GM23338 (cell line): ENCODE measurements at regions not wholly inside any gene's neighbourhood (a gene's known extent, or its start where the extent isn't known, plus 50 kb on each side); places are given as distances from the start of the nearest gene placed in this dataset.

Experiments
- ATAC-seq: fragments of 200-7000 bp; cut with Tn5 transposase; 3 replicates; pipeline ENCODE4 v1.9.1; 2020
- DNase-seq: peaks from one replicate; pipeline ENCODE4 v3.0.0-alpha.2; 2015; ENCODE audit warnings: low spot score
- H2AFZ ChIP-seq: fragments of 200-600 bp; sonication (generic); 2 replicates; pipeline ENCODE4 v1.8.0; 2016; ENCODE audit warnings: antibody characterized with exemption, mild to moderate bottlenecking, moderate library complexity
- H3F3A ChIP-seq: fragments of 200-600 bp; sonication (generic); replicated peaks from 2 replicates; pipeline ENCODE4 v1.8.0; 2017; ENCODE audit warnings: antibody characterized with exemption, mixed run types, low read depth
- H3K27ac ChIP-seq: fragments of 200-600 bp; sonication (generic); 2 replicates; pipeline ENCODE4 v1.6.1; 2016; ENCODE audit warnings: low read depth
- H3K27me3 ChIP-seq: fragments of 200-600 bp; sonication (generic); 2 replicates; pipeline ENCODE4 v1.8.0; 2016; ENCODE audit warnings: mild to moderate bottlenecking, mixed run types, moderate library complexity; ENCODE audit not compliant: insufficient read depth
- H3K36me3 ChIP-seq: fragments of 200-600 bp; sonication (generic); 2 replicates; pipeline ENCODE4 v1.8.0; 2016; ENCODE audit warnings: mild to moderate bottlenecking; ENCODE audit not compliant: insufficient read depth
- H3K4me1 ChIP-seq: fragments of 200-600 bp; sonication (generic); 2 replicates; pipeline ENCODE4 v1.8.0; 2016; ENCODE audit warnings: mild to moderate bottlenecking, moderate library complexity; ENCODE audit not compliant: insufficient read depth
- H3K4me2 ChIP-seq: fragments of 200-600 bp; sonication (generic); 2 replicates; pipeline ENCODE4 v1.7.1; 2017; ENCODE audit warnings: mixed run types
- H3K4me3 ChIP-seq: fragments of 200-600 bp; sonication (generic); 2 replicates; pipeline ENCODE4 v1.6.1; 2016; ENCODE audit warnings: mixed run types
- H3K79me2 ChIP-seq: fragments of 200-600 bp; sonication (generic); replicated peaks from 2 replicates; pipeline ENCODE4 v1.8.0; 2017; ENCODE audit warnings: mild to moderate bottlenecking; ENCODE audit not compliant: insufficient read depth
- H3K9me2 ChIP-seq: fragments of 200-600 bp; sonication (generic); 2 replicates; pipeline ENCODE4 v1.8.0; 2017; ENCODE audit not compliant: insufficient read depth
- H4K20me1 ChIP-seq: fragments of 200-600 bp; sonication (generic); replicated peaks from 2 replicates; pipeline ENCODE4 v1.8.0; 2017; ENCODE audit warnings: mild to moderate bottlenecking; ENCODE audit not compliant: insufficient read depth
- H3K27ac Mint-ChIP-seq: 2 replicates; pipeline ENCODE4 v1.8.0; 2020; ENCODE audit warnings: inconsistent platforms, mild to moderate bottlenecking, moderate library complexity, mixed read lengths
- H3K27me3 Mint-ChIP-seq: 3 replicates; pipeline ENCODE4 v1.8.0; 2022; ENCODE audit warnings: low read depth, mild to moderate bottlenecking, moderate library complexity, mixed read lengths, inconsistent platforms; ENCODE audit not compliant: insufficient read depth, poor library complexity
- H3K36me3 Mint-ChIP-seq: 3 replicates; pipeline ENCODE4 v1.8.0; 2021; ENCODE audit warnings: low read depth, mild to moderate bottlenecking, inconsistent platforms, moderate library complexity, mixed read lengths
- H3K4me1 Mint-ChIP-seq: 3 replicates; pipeline ENCODE4 v1.8.0; 2020; ENCODE audit warnings: mild to moderate bottlenecking, inconsistent platforms, mixed read lengths
- H3K4me3 Mint-ChIP-seq: 3 replicates; pipeline ENCODE4 v1.8.0; 2021; ENCODE audit warnings: moderate library complexity, mild to moderate bottlenecking, inconsistent platforms, mixed read lengths
- H3K9me3 Mint-ChIP-seq: 3 replicates; pipeline ENCODE4 v1.8.0; 2020; ENCODE audit warnings: moderate library complexity, mild to moderate bottlenecking, inconsistent platforms, mixed read lengths
- CREB1 ChIP-seq: fragments of 250-450 bp; sonication (Bioruptor Pico); IDR thresholded peaks from 2 replicates; pipeline ENCODE4 v1.5.0; 2020; ENCODE audit warnings: low read depth, mild to moderate bottlenecking, moderate library complexity
- CTCF ChIP-seq, 2 experiments: fragments of 200-600 bp in 1 of 2; sonication (generic) in 1 of 2; conservative IDR thresholded peaks; 2 replicates each; pipeline versions ENCODE4 v1.5.1 to v1.6.1; 2016 to 2017; ENCODE audit warnings: antibody characterized with exemption in 2 of 2, low read depth in 2 of 2, mild to moderate bottlenecking in 2 of 2, moderate library complexity in 1 of 2
- EZH2 ChIP-seq: fragments of 200-600 bp; sonication (generic); IDR thresholded peaks from one replicate; pipeline ENCODE4 v1.8.0; 2017; ENCODE audit warnings: antibody characterized with exemption, mild to moderate bottlenecking, low read depth; ENCODE audit not compliant: unreplicated experiment
- EZH2phosphoT487 ChIP-seq: fragments of 200-600 bp; sonication (generic); IDR thresholded peaks from one replicate; pipeline ENCODE4 v1.8.1; 2018; ENCODE audit warnings: antibody characterized with exemption; ENCODE audit not compliant: unreplicated experiment
- JUNB ChIP-seq: IDR thresholded peaks from one replicate; pipeline ENCODE4 v1.6.1; 2016; ENCODE audit warnings: antibody characterized with exemption; ENCODE audit not compliant: unreplicated experiment
- POLR2AphosphoS5 ChIP-seq: IDR thresholded peaks from 2 replicates; pipeline ENCODE4 v1.6.1; 2016; ENCODE audit warnings: antibody characterized with exemption, low read depth
- REST ChIP-seq: IDR thresholded peaks from one replicate; pipeline ENCODE4 v1.6.1; 2018; ENCODE audit warnings: antibody characterized with exemption; ENCODE audit not compliant: unreplicated experiment

DNA sequence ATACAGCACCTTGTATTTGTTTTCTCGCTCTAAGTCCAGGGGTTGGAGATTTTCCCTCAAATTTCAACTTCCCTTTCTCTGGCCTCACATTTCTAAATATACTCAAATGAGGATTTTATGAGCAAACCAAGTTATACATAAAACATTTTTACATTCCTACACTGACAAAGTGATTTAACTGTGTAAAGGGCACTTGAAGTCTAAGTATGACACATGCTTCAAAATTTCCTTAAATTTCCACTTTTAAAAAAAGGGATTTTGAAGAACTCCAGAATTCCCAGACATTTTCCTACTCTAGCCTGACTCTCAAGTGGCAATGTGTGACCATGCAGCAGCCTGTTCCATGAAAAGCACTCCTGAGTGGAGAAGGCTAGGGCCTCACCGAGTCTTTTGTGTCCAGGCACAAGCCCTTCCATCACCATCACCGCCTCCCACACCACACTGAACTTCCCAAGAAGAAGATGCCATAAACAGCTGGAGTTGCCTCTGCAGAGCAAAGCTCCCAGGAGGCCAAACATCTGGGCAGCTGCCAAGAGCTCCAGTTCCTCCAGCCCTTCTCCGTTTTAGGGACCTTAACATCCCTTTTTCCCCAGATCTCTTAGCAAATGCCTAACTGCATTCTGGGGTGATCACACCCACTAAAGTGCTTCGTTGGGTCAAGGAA, 68.9 kb downstream of the NCR2 start:
- peaks cover 62% of the 10 kb centered on the region for H3K27me3 Mint-ChIP-seq
- Histone ChIP-seq H3F3A (peaks cover 14% of the 10 kb centered on the region), H3K9me2 (no peaks in the 10 kb centered on the region), H3K27me3 (peaks cover 93% of the 10 kb centered on the region), H2AFZ (no peak overlapping the region), H3K4me2 (no peak overlapping the region), H4K20me1 (no peaks in the 10 kb centered on the region; the same call in 1 of the 2 replicates), H3K4me1 (peaks cover 31% of the 10 kb centered on the region), H3K27ac (no peak overlapping the region), H3K4me3 (no peak overlapping the region), H3K79me2 (no peaks in the 10 kb centered on the region), H3K36me3 (no peaks in the 10 kb centered on the region)
- TF ChIP-seq CREB1 (no peak), EZH2 (peak; percentile 37)
- no peak overlapping the region for H3K4me3 Mint-ChIP-seq
- DNase-seq (no peak), ATAC-seq (no peak)
- H3K9me3 Mint-ChIP-seq, result peaks cover 9% of the 10 kb centered on the region; the same call in 2 of the 3 replicates
- H3K4me1 Mint-ChIP-seq, result peaks cover 27% of the 10 kb centered on the region
- H3K27ac Mint-ChIP-seq, result no peak overlapping the region
- H3K36me3 Mint-ChIP-seq, result no peaks in the 10 kb centered on the region

DNA sequence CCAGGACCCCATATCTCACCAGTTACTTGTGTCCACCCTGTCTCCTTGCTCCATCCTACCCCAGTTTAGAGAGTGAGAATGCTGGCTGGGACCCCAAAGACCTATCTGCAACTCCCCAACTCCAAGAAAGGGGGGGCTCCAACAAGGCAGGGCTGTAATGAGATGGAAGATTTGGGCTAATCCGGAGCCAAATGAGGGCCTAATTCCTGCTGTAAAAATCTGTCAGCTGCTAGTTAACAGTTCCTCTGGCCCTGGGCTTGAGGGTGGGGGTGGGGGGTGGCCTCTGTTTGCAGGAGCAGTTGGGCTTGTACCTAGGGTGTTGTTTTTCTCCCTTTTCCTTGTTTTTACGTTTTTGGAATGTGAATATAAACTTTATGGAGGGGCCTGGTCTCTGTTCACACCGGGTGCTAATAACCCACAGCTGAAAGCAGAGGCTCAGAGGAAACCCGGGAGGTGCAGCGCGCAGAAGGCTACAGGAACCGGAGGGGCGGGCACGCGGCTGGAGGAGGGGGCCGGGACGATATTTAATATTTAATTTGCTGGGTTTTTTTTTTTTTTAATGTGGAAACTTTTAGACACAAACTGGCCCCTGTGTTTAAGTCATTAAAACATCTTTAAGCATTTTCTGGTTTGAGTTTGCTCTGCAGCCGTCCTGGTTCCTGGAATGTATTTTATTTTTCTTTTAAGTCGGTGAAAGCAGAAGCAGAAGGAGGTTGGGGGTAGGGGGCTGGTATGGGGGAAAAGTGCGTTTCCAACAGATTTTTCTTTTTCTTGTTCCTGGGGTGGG, 70.7 kb downstream of the NCR2 start:
- Mint-ChIP-seq H3K27me3 (peaks cover 80% of the 10 kb centered on the region), H3K36me3 (no peaks in the 10 kb centered on the region), H3K4me1 (peaks cover 29% of the 10 kb centered on the region), H3K4me3 (peak overlapping the region; percentile 57), H3K27ac (no peak overlapping the region), H3K9me3 (peaks cover 9% of the 10 kb centered on the region; the same call in 2 of the 3 replicates)
- peaks cover 35% of the 10 kb centered on the region for H3K4me1 ChIP-seq
- H3K9me2 ChIP-seq, result no peaks in the 10 kb centered on the region
- ATAC-seq, result no peak
- peak overlapping the region; percentile 60 for H3K4me3 ChIP-seq
- peak overlapping the region; percentile 91 for H3K4me2 ChIP-seq
- H3F3A ChIP-seq, result peaks cover 27% of the 10 kb centered on the region
- peak overlapping the region; percentile 98 for H2AFZ ChIP-seq
- no peak overlapping the region for H3K27ac ChIP-seq
- H4K20me1 ChIP-seq, result no peaks in the 10 kb centered on the region; the same call in 1 of the 2 replicates
- DNase-seq, result no peak
- TF ChIP-seq EZH2 (peak; percentile 47), EZH2phosphoT487 (no peak)
- peaks cover 100% of the 10 kb centered on the region for H3K27me3 ChIP-seq
- H3K36me3 ChIP-seq, result no peaks in the 10 kb centered on the region
- H3K79me2 ChIP-seq, result no peaks in the 10 kb centered on the region

DNA sequence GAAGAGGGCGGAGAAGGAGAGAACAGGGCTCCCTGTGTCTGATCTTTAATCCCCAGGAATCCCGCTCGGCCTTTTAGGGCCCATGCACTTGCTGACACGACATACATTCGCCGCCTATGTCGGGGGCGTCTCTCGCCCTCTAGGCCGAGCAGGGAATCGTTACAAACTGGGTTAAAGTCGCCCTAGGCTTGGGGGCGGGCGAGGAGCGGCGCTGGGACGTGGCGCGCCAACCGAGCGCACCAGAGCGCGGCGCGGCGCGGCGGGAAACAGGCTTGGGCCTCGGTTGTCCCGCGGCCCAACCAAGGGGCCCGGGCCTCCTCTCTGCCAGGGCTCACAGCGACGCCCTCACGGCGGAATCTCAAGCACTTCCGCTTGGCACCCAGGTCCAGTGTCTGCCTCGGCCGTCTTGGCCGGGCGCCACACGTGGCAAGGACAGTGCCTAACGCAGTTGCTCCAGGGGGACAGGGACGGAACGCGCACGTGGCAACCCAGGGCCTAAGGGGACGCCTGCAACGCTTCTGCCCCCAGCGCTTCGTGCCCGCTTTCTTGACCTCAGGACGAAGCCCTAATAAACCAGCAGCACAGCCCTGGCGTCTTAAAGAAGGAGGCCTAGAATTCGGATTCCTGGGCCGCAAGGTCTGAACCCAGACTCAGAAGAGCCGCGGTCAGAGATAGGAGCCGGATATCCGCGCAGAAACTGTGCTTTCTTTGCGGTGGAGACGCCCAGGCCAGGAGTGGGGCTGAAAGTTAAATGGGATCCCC, 71.5 kb downstream of the NCR2 start:
- no peaks in the 10 kb centered on the region for H3K36me3 Mint-ChIP-seq
- Histone ChIP-seq H3K9me2 (no peaks in the 10 kb centered on the region), H3K4me1 (peaks cover 35% of the 10 kb centered on the region), H3K36me3 (no peaks in the 10 kb centered on the region), H3K4me3 (peak overlapping the region; percentile 60), H2AFZ (peak overlapping the region; percentile 98), H3K27ac (no peak overlapping the region), H3F3A (peaks cover 27% of the 10 kb centered on the region), H3K27me3 (peaks cover 100% of the 10 kb centered on the region), H4K20me1 (no peaks in the 10 kb centered on the region; the same call in 1 of the 2 replicates), H3K4me2 (peak overlapping the region; percentile 91), H3K79me2 (no peaks in the 10 kb centered on the region)
- H3K9me3 Mint-ChIP-seq, result peaks cover 6% of the 10 kb centered on the region; the same call in 1 of the 3 replicates
- no peak overlapping the region for H3K27ac Mint-ChIP-seq
- peak overlapping the region; percentile 57 for H3K4me3 Mint-ChIP-seq
- peaks cover 88% of the 10 kb centered on the region for H3K27me3 Mint-ChIP-seq
- ATAC-seq, result peak; percentile 49
- TF ChIP-seq EZH2phosphoT487, result peak; percentile 57
- no peak for TF ChIP-seq CREB1
- no peak for TF ChIP-seq JUNB
- no peak for TF ChIP-seq POLR2AphosphoS5
- no peak for TF ChIP-seq REST
- no peak for TF ChIP-seq CTCF (conservative IDR thresholded peaks at IDR 0.05; ENCODE audit: low read depth in 2 of 2)
- TF ChIP-seq EZH2, result peak; percentile 29
- peak; percentile 75 for DNase-seq
- peaks cover 29% of the 10 kb centered on the region for H3K4me1 Mint-ChIP-seq
